IPS-NIHi7 (cell line): ENCODE measurements at regions not wholly inside any gene's neighbourhood (a gene's known extent, or its start where the extent isn't known, plus 50 kb on each side); places are given as distances from the start of the nearest gene placed in this dataset.
A peak's percentile ranks its signal among the peaks of the same experiment; 100 is the strongest.

Experiments
- DNase-seq: peaks from one replicate; pipeline ENCODE4 v3.0.0; 2012; ENCODE audit warnings: mixed read lengths; ENCODE audit errors: extremely low spot score

GRCh38 chr3:13210221-13210975, 137.2 kb upstream of the IQSEC1 start:
- DNase-seq = no peak

- no peak for DNase-seq
These were observed 136.4 kb upstream of the IQSEC1 start for GRCh38 chr3:13209634-13209997.

DNA sequence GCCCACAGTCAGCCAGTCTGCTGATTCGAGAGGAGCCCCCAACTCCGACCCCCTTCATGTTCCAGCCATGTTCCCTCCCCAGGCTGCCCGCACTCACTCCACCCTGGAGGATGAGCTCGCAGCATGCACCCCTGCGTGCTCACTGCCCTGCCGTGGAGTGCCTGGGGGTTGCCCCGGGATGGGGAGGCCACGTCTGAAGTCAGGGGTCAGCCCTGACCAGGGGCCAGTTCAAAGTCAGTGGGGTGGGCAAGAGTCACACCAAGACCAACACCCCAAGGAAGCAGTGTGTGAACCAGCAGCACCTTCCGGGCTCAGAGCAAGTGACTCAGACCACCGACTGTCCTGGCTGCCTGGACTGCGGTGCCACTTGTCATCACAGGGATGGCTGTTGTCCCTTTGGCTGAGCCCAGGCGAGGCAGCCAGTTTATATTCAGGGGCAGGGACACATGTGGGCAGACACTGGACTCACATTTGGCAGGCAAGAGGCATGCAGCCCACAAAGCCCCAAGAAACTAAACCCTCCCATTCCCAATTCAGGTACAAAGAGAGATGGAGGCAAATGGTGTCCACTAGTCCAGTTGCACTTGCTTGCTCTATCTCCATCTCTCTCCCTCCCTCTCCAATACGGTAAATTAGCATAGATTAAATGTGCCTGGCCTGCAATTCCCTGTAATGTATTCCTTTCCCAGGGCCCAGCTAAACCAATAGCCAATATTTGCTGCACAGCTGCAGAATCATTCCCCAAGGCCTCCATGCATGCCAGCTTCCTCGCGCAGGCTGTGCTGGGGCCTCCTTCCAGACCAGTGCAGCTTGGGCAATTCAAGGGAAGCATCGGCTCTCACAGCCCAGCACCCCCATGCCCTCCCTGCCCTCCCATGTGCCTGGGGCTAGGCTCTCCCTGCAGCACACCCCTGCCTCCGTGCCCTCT, 135.7 kb upstream of the IQSEC1 start:
- DNase-seq = no peak

GRCh38 chr3:13207975-13208705, 134.9 kb upstream of the IQSEC1 start:
- DNase-seq = no peak

GRCh38 chr3:13207578-13207922, 134.3 kb upstream of the IQSEC1 start:
- DNase-seq = no peak

DNA sequence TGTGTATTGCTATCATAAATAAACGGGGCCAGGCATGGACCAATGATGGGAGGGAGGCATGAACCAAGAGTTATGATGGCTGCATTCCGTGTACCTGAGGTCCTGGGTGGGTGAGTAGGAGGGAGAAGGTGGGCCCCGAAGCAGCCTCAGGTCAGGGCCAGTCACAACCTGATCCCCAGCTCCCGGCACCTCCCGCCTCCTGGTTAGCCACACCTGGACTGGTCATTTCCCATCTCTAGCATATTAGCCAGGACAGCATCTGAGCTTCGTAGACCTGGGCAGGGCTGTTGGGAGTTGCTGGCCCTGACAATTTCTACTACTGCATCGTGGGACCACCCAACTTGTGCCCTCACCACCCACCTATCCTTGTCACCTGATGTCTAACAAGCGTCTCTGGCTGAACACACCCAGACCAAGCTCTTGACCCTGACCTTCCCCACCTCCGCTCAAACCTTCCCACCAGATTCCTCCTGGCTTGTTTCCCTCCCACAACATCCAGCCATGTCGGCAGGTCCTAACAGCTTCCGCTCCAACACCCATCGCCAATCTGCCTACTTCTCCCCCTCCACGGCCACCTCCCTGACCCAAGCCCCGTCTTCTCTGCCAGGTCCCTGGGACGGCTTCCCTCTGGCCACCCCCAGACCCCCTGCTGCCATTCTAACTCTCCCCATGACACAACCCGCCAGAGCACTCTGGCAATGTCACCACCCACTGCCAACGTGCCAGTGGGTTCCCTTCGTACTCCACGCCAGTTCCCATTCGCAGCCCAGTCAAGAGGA, 133.8 kb upstream of the IQSEC1 start:
- DNase-seq = no peak

DNA sequence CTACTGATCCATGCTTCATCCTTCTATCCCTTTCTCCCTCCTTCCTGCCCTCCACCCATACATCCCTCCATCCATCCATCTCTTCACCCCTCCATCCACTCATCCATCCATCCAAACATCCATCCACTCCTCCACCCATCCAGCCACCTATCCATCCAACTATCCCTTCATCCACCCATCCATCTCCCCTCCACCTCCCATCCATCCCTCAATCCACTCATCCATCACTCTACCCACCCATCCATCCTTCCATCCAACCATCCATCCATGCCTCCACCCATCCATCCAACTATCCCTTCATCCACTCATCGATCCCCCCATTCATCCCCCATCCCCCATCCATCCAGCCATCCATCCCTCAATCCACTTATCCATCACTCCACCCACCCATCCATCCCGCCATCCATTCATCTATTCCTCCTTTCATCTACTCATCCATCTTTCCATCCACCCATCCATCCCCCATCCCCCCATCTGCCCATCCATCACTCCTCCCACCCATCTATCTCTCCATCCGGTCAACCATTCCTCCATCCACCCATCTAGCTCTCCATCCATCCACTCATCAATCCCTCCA, 132.4 kb upstream of the IQSEC1 start:
- no peak for DNase-seq

DNA sequence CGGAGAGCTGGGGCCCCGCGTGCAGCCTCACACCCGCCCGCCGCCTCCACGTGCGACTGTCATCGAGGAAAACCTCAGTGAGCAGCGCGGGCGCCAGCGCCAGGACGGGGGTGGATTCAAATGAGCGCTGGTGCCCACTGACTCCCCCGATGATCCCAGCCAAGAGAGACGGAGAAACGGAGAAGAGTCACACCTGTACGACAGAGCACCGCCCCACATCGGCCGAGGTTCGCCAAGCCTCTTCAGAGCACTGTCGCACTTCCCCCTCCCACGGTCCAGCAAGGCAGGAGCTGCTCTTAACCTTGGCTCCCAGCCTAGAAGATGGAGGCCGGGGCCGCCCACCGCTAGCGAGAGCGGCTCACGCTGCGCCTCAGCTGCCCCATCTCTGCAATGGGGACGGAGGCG, 130.9 kb upstream of the IQSEC1 start:
- DNase-seq = no peak

- no peak for DNase-seq
These were observed 130.4 kb upstream of the IQSEC1 start for GRCh38 chr3:13203398-13204176.

- no peak for DNase-seq
These were observed 129.6 kb upstream of the IQSEC1 start for GRCh38 chr3:13202744-13203397.

- DNase-seq = no peak
These were observed 128.6 kb upstream of the IQSEC1 start for GRCh38 chr3:13201851-13202250.

GRCh38 chr3:13200946-13201345, 127.7 kb upstream of the IQSEC1 start:
- peak; percentile 74 for DNase-seq

- DNase-seq = no peak
These were observed 127.2 kb upstream of the IQSEC1 start for GRCh38 chr3:13200465-13200864.

DNA sequence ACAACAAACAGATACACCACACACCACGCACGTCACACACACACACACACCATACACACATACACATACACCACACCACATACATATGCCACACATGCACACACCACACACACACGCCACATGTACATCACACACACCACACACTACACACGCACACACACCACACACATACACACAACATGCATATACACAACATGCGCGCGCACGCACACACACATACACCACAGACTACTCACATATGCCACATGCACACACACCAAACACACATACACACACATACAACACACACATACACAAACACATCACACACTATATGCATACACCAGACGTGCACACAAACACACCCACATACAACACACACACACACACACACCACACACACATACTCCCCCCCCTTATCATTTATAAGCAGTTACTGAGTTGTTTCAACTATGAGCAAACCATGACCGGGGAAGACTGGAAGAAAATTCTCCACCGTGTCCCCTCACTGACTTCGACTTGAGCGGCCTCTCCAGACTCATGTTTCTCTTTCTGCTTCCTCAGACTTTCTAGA, 126.7 kb upstream of the IQSEC1 start:
- DNase-seq = no peak

DNA sequence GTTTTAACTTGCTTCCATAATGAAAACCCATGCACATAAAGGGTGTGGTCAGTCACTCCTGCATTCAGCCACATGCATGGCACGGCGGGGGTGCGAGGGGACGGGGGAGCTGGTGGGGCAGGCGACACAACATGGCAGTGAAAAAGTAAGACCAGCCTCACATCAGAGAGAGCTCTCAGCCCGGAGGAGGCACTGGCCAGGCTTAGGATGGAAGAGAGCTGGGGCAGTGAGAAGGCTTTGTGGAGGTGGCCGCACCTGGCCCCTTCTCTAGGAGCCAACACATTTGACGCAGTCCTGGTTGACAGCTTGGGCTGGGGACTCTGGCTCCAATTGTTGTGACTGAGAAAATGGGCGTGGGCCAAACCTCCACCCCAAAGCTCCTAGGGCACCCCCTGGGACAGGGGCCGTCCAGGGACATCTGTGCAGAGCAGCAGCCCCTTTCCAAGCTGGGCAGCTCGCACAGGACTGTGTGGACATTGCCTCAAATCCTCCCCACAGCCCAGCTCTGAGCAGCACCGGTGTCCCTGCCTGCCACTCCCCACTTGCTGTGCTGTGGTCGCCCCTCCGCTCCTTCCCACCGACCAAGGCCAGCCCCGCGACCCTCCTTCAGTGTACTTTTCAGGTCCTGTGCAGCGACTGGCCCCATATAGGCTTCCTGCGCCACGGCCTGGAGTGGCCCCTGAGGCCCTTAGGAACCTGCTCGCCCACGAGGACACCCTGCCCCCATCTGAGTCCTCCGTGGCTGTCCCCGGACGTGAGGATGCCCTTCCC, 126.0 kb upstream of the IQSEC1 start:
- no peak for DNase-seq

- DNase-seq = no peak
These were observed 125.1 kb upstream of the IQSEC1 start for GRCh38 chr3:13198264-13198879.

DNA sequence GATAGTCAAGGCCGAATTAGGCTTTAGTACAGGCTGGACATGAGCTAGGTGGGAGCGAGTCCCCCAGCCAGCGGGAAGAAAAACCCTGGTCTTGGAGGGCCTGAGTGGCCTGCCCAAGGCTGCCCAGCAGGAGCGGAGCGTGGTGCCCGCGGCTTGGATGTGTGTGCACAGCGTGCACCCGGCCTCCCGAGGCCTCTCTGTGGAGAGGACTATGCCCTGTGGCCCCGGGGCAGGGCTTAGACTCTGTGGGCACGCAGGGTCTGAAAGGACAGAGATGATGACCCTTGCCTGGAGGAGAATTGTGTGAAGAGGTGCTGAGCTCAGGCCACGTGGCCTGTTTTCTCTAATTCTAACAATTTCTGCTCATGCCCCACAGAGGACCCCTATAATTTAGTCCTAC, 124.6 kb upstream of the IQSEC1 start:
- no peak for DNase-seq

DNA sequence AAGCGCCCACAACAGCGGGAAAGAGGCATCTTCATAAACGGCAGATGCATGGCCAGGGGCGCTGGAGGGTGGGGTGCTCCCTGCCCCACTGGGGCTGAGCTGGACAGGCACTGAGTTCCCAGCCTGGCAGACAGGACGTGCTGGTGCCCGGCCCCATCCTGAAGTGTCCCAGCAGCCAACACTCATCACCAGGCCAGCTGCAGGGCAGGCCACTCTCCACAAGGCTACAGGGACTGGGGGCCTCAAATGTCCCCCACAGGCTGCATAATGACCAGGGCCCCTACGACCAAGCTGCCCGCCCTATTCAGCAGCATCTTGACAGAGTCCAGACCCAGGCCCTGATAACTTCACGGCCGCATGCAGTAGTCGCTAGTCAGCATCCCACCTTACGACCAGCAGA, 124.1 kb upstream of the IQSEC1 start:
- no peak for DNase-seq
